HG03066 (cell line): ENCODE measurements at regions not wholly inside any gene's neighbourhood (a gene's known extent, or its start where the extent isn't known, plus 50 kb on each side); places are given as distances from the start of the nearest gene placed in this dataset.

Experiments
- ATAC-seq: cut with Tn5 transposase; IDR thresholded peaks from one replicate; pipeline ENCODE4 v1.9.1; 2021; ENCODE audit warnings: low read depth; ENCODE audit not compliant: unreplicated experiment

- ATAC-seq, result no peak
Measured at GRCh38 chr4:127555106-127555505, 77.7 kb upstream of the INTU start.

GRCh38 chr4:127558088-127558487 lies 74.7 kb upstream of the INTU start:
- no peak for ATAC-seq

- ATAC-seq, result no peak
Measured at GRCh38 chr4:127558489-127559407, 74.0 kb upstream of the INTU start.

DNA sequence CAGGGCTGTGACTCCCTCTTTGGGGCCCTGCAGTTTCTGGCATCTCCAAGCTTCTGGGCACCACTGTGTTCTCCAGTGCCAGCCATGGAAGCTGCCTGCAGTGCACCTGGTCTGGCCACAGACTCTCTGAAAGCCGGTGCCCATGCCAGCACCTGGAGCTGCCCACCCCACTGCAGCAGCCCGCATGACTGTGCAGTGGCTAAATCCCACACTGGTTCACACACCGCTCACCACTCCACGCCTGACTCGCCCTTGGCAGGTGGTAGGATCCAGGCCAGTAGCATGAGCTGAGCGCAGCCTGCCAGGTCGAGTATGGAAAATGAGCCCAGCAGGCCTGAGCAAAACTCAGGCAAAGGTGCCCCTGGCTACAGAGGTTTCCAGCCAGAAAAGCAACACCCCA lies 72.8 kb upstream of the INTU start:
- ATAC-seq, result no peak

DNA sequence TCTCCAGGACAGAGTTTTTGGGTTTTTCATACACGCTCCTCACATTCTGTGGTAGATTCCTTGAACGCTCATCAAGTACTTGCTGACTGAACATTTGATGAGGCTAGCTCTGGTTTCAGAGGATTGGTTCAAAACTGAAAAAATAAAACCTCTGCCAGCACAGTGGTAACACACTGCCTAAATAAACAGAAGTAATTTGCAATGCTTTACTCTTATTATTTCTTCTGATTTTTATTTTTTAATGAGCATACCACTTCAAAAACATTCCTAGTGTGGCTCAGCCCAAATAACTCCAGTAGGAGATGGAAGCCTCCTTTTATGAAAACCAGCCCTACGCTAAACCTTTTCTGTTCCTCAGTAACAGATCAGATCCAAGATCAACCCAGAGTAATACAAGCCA lies 72.0 kb upstream of the INTU start:
- no peak for ATAC-seq

DNA sequence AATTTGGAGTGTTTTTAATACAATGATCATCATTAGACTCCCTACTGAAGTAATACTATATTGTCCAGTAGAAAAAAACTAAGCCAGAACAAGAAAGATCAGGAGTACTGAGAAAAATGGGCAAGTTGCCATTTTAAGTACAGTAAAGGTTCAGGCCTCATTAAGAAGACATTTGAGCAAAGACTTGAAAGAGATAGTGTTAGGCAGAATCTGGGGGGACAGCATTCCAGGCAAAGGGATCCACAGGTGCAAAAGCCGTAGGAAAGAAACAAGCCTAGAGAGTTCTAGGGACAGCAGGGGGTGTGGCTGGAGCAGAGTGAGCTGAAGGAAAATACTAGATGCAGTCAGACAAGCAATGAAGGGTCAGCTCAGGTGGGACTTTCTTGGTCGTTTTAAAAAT lies 58.1 kb upstream of the INTU start:
- ATAC-seq, result no peak

DNA sequence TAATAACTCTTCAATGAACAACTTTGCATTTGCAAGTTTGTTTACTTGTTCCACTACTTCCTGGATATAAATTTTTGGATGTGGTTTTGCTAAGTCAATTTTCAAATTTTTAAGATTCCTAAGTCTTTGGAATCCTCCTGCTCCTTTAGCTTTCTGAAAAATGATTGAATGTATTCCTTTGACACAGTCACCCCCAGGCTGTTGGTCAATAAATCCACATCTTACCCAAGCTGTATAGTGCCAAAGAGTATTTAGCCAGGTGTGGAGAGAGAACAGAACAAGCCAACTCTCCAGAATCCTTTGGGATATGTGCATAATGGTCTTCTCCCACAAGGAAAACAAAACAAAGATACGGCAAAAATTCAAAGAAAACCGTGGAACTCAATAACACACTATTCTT lies 56.9 kb upstream of the INTU start:
- ATAC-seq, result no peak

DNA sequence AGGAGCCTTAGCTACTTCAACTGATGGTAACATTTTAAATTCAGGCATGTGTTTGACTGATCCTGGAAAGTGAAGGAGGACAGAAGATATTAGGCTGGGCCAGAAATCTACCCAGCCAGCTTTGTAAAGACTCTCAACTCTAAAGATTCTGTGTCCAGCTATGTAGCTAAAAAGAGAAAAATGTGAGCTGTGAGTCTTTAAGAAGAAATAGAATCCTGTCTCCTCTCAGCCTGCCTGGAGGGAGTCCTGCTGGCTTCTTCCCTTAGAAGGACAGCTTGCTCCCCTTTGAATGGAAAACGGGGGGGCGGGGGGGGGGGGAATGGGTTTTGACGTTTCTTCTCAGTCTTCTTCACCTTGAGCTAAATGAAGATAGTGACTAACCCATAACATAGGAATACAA lies 54.3 kb upstream of the INTU start:
- ATAC-seq, result no peak

GRCh38 chr4:127578967-127579366 lies 53.8 kb upstream of the INTU start:
- no peak for ATAC-seq

- no peak for ATAC-seq
Measured at GRCh38 chr4:127579821-127580220, 52.9 kb upstream of the INTU start.

DNA sequence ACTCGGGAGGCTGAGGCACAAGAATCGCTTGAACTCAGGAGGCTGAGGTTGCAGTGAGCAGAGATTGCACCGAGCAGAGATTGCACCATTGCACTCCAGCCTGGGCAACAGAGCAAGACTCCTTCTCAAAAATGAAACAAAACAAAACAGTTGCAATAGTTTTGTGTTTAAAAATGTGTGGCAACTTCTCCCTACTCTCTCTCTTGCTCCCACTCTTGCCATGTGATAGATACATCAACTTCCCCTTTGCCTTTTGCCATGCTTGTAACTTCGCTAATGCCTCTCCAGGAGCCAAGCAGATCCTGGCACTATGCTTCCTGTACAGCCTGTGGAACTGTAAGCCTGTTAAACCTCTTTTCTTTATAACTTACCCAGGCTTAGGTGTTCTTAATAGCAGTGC lies 52.5 kb upstream of the INTU start:
- ATAC-seq, result no peak

GRCh38 chr4:127580891-127581290 lies 51.9 kb upstream of the INTU start:
- ATAC-seq, result no peak
